ENCODE measurements at regions not wholly inside any gene's neighbourhood (a gene's known extent, or its start where the extent isn't known, plus 50 kb on each side); places are given as distances from the start of the nearest gene placed in this dataset.

GRCh38 chr3:81320862-81321261, 440.6 kb downstream of the GBE1 start:
- no peak overlapping the region for H3K27ac ChIP-seq (ENCODE audit: extremely low read depth, low read depth, low read length)
- no peak for FAIRE-seq
- H3K9me1 ChIP-seq (ENCODE audit: control insufficient read depth, insufficient read depth, low read length): no peaks in the 10 kb centered on the region
- no peaks in the 10 kb centered on the region for H3K4me1 ChIP-seq (replicated peaks in 1 of 2; ENCODE audit: control insufficient read depth in 2 of 2, insufficient read depth in 2 of 2, low read length in 2 of 2)
- no peaks in the 10 kb centered on the region for H3K9me3 ChIP-seq (replicated peaks; ENCODE audit: control insufficient read depth, insufficient read depth, low read depth, low read length)
- no peak overlapping the region for H2AFZ ChIP-seq (ENCODE audit: low read depth, low read length)
- H3K4me3 ChIP-seq: no peak overlapping the region
- intact Hi-C loops (cut with micrococcal nuclease) (no loop called here), in situ Hi-C loops (cut with MboI) (no loop called here)
- POLR2A ChIA-PET: no interaction called here
- no peak overlapping the region for H3K9ac ChIP-seq (ENCODE audit: insufficient read depth in 1 of 2, low read depth in 2 of 2, low read length in 2 of 2)
- no peak overlapping the region for H3K4me2 ChIP-seq (ENCODE audit: insufficient read depth, low read length)
- H4K20me1 ChIP-seq (replicated peaks; ENCODE audit: control insufficient read depth, insufficient read depth, low read length): no peaks in the 10 kb centered on the region
- H3K79me2 ChIP-seq (ENCODE audit: control insufficient read depth, insufficient read depth, low read length): no peaks in the 10 kb centered on the region
- H3K27me3 ChIP-seq (ENCODE audit: control insufficient read depth in 2 of 2, insufficient read depth in 2 of 2, low read length in 2 of 2): no peaks in the 10 kb centered on the region
- no peak for ATAC-seq
- no peaks in the 10 kb centered on the region for H3K36me3 ChIP-seq (ENCODE audit: control insufficient read depth, insufficient read depth, low read length)
- no TSS peak for BruUV-seq (replicated peaks)
- DNase-seq (ENCODE audit: extremely low read depth in 1 of 4, low spot score in 3 of 4): no peak
- CTCF ChIA-PET (ENCODE audit: low intra/inter-chr PET ratio): no interaction called here
- TF ChIP-seq ZNF436 (CRISPR knock-in tag; IDR thresholded peaks at IDR 0.05) (no peak), ZNF444 (CRISPR knock-in tag; IDR thresholded peaks at IDR 0.05) (no peak), ZNF124 (CRISPR knock-in tag; IDR thresholded peaks at IDR 0.05) (no peak), PATZ1 (CRISPR knock-in tag; IDR thresholded peaks at IDR 0.05; ENCODE audit: borderline replicate concordance) (no peak), FOXP4 (CRISPR knock-in tag; IDR thresholded peaks at IDR 0.05; ENCODE audit: borderline replicate concordance) (no peak)
- TF ChIP-seq, protein P1, sequence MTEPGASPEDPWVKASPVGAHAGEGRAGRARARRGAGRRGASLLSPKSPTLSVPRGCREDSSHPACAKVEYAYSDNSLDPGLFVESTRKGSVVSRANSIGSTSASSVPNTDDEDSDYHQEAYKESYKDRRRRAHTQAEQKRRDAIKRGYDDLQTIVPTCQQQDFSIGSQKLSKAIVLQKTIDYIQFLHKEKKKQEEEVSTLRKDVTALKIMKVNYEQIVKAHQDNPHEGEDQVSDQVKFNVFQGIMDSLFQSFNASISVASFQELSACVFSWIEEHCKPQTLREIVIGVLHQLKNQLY (CRISPR knock-in tag; conservative IDR thresholded peaks at IDR 0.05): no peak

Measured in K562 (cell line).